ENCODE measurements at regions not wholly inside any gene's neighbourhood (a gene's known extent, or its start where the extent isn't known, plus 50 kb on each side); places are given as distances from the start of the nearest gene placed in this dataset.

DNA sequence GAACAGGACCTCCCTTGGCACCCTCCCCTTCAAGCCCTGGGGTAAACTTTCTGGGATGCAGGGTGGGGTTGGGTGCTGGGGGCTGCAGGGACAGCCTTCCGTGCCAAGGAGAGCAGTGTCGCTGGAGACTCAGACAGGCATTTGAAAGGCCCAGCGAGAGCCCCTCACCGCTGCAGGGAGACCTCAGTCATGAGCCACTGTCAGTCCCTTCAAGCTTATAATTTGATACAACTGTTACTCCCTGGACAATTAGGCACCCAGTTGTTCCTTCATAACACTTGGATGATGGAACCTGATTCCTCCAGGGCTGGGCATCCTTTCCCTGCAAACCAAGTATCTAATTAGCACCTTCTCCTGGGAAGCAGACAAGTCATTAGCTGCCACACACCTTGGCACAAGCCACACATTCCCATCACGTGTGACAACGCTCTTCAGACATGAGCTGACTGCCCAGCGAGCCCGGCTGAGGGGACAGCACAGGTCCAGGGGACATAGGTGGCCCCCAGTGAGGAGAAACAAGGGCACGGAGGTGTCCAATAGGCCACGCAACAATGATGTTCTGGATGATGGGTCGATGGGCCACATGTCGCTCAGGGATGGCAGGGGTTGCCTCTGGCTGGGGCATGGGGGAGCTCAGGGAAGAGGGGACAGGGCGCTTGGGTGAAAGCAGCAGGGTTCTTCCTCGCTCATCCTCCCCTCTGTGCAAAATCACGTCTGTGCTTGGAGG, 59.6 kb downstream of the KCNF1 start:
- no peak for DNase-seq (ENCODE audit: low read depth)
- TF ChIP-seq, protein P1, sequence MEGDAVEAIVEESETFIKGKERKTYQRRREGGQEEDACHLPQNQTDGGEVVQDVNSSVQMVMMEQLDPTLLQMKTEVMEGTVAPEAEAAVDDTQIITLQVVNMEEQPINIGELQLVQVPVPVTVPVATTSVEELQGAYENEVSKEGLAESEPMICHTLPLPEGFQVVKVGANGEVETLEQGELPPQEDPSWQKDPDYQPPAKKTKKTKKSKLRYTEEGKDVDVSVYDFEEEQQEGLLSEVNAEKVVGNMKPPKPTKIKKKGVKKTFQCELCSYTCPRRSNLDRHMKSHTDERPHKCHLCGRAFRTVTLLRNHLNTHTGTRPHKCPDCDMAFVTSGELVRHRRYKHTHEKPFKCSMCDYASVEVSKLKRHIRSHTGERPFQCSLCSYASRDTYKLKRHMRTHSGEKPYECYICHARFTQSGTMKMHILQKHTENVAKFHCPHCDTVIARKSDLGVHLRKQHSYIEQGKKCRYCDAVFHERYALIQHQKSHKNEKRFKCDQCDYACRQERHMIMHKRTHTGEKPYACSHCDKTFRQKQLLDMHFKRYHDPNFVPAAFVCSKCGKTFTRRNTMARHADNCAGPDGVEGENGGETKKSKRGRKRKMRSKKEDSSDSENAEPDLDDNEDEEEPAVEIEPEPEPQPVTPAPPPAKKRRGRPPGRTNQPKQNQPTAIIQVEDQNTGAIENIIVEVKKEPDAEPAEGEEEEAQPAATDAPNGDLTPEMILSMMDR (IDR thresholded peaks at IDR 0.05; ENCODE audit: insufficient read depth, low read depth, low read length, missing control alignments) = no peak
- no peak overlapping the region for H3K4me3 ChIP-seq (ENCODE audit: low read length)

DNA sequence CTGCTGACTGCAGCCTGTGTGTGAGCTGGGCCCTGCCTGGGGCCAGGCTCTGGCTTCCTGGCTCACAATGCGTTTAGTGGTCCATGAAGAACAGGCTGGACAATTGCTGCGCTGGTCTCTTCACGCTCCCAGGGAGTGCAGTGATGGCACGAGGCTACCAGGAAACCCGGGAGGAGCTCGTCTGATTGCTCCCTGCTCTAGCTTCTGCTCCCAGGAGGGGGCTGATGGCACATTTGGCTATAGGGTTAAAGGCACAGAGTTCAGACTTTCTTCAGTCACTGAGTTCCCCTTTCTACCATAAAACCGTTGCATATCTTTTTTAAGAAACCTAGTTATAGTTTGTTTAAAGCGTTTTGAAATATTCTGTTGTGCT, 60.1 kb downstream of the KCNF1 start:
- TF ChIP-seq, protein P1 (IDR thresholded peaks at IDR 0.05; ENCODE audit: insufficient read depth, low read depth, low read length, missing control alignments) = no peak
- DNase-seq (ENCODE audit: low read depth) = no peak
- H3K4me3 ChIP-seq (ENCODE audit: low read length) = no peak overlapping the region

DNA sequence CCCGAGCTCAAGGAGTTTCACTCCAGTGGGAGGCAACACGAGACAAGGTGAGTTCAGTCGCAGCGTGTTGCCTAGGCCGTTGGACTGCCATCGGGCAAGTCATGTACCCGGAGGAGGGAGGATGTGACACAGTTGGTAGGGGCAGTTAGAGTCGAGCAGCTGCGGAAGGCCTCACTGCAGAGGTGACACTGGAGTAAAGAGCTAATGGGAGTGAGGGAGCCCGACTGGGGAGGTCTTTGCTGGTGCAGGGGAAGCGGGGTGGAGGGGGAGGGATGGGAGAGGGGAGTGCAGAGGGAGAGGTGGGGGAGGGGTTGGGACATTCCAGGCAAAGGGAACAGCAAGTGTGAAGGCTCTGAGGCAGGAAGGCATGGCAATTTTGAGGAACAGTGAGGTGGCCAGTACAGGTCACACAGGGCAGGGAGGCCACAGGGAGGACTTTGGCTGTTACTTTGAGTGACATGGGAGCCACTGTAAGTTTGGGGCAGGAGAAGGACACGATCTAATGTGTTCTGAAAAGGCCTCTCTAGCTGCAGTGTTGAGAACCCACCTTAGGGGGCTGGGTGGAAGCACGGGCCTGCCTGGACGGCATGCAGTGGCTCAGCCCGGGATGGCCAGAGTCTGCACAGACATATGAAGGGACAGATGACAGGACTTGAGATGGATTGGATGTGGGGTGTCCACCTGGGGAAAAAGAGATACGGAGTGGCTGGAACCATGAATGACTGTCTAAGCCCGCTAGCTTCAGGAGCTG, 61.1 kb downstream of the KCNF1 start:
- DNase-seq (ENCODE audit: low read depth) = no peak
- H3K4me3 ChIP-seq (ENCODE audit: low read length) = no peak overlapping the region
- TF ChIP-seq, protein P1 (IDR thresholded peaks at IDR 0.05; ENCODE audit: insufficient read depth, low read depth, low read length, missing control alignments) = no peak

DNA sequence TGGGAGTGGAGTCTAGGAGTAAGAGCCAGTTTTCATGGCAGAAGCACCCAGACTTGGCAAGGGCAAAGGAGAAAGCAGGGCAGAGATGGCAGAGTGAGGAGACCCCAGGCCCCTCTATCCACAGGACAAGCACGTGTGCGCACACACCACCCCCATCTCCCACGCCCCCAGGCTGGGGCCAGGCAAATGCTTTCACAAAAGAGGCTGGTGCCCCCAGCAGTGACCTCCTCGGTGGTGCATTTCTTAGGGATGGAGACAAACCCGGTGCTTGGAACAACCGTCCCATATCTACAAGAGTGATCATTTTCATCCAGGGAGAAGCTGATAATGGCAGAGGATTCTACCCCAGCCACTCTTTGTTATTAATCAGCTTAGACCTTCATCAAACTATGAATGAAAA, 62.0 kb downstream of the KCNF1 start:
- no peak for DNase-seq (ENCODE audit: low read depth)
- TF ChIP-seq, protein P1 (IDR thresholded peaks at IDR 0.05; ENCODE audit: insufficient read depth, low read depth, low read length, missing control alignments) = no peak
- no peak overlapping the region for H3K4me3 ChIP-seq (ENCODE audit: low read length)

DNA sequence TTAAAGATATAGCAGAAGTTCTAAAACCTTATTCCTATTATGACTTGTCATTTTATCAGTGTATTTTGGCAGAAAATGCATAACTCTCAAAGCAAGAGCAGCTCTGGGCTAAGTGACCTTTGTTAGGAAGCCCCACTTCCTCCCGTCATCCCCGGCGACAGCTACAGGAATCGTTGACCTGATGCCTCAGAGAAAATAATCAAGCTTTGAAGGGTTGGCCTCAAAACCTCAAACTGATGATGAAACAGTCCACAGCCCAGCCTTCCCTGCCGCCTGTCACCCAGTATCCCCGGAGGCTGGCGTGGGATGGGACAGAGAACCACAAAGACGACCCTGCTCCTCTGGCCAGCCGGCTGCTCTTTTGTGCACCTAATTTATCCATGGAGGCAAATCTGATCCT, 65.3 kb downstream of the KCNF1 start:
- no peak for DNase-seq (ENCODE audit: low read depth)
- TF ChIP-seq, protein P1 (IDR thresholded peaks at IDR 0.05; ENCODE audit: insufficient read depth, low read depth, low read length, missing control alignments) = no peak
- H3K4me3 ChIP-seq (ENCODE audit: low read length) = no peak overlapping the region

DNA sequence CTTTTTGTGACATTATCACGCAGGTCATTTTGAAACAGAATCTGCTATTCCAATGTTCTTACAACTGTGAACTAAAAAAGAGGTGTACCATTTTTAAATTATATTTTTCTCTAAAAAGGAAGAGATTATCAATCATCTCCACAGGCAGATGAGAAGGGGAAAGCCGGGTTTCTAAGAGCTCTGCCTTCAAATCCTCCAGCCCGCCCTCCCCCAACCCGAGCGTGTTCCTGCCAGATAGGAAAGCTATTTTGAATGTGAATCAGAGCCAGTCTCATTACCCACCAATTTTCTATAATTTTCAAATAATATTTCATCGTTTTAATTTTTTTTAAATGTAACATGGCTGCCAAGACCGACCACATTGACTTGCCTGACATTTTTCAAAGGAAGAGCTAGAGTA, 65.9 kb downstream of the KCNF1 start:
- TF ChIP-seq, protein P1 (IDR thresholded peaks at IDR 0.05; ENCODE audit: insufficient read depth, low read depth, low read length, missing control alignments) = no peak
- no peak for DNase-seq (ENCODE audit: low read depth)
- no peak overlapping the region for H3K4me3 ChIP-seq (ENCODE audit: low read length)

Data from epithelial cell of esophagus (primary cell).